ENCODE measurements at regions not wholly inside any gene's neighbourhood (a gene's known extent, or its start where the extent isn't known, plus 50 kb on each side); places are given as distances from the start of the nearest gene placed in this dataset.

DNA sequence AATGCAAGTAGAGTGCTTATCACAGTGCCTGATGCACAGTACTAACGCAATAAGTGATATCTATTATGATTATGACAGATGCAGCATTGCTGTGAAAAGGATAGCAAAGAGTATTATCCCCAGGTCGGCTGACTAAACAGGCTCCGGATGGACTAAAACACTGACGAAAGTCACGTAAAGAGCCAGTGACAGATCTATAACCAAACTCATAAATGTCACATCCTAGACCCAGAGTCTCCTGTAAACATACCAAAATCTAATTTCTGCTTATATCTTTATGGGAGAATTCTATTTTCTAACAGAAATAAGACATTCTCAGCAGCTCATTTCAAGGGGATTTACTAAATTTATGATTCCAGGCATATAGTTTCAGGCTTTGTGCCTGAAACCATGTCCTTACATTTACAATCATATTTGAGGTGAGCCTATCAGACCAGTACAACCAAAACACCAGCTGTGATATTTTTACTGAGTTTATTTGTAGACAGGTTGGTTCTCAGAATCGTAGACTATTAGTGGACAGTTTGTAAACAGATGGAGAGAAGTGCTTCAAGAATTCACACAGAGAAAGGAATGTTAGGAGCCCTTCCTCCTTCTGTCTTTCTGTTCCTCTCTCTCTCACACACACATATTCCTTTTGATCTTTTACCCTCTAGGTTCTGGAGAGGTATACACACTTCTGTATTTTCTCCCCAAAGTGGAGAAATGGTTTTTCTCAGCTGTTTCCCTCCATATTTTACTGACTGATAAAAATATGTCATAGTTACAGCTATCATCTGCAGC is 52.4 kb upstream of the WDR26 start:
- DNase-seq (ENCODE audit: low read depth), result no peak

DNA sequence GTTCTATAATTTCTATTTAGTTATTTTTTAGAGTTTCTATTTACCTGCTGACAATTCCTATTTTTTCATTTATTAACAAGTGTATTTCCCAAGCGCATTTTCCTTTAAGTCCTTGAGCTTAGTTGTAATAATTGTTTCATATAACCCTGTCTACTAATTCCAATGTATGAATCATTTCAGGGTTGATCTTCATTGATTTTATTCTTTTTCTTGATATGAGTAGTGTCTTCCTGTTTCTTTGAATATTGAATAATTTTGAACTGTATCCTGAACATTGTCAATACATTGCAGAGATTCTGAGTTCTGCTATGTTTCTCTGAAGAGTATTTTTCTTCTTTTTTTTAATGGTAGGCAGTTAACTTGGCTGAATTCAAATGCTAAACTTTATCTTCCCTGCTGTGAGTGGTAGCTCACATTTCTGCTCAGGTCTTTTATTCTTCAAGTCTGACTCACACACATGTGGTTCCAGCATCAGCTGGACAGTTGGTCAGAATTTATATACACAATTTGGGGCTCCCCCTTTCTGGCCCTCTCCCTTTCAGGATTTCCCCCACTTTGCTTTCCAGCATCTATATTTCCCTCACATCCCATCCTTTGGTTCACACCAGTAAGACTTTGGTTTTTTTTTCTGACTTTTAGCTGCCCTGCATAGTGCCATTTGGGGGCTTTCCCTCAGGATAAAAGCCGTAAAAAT is 54.4 kb upstream of the WDR26 start:
- DNase-seq (ENCODE audit: low read depth), result no peak

DNA sequence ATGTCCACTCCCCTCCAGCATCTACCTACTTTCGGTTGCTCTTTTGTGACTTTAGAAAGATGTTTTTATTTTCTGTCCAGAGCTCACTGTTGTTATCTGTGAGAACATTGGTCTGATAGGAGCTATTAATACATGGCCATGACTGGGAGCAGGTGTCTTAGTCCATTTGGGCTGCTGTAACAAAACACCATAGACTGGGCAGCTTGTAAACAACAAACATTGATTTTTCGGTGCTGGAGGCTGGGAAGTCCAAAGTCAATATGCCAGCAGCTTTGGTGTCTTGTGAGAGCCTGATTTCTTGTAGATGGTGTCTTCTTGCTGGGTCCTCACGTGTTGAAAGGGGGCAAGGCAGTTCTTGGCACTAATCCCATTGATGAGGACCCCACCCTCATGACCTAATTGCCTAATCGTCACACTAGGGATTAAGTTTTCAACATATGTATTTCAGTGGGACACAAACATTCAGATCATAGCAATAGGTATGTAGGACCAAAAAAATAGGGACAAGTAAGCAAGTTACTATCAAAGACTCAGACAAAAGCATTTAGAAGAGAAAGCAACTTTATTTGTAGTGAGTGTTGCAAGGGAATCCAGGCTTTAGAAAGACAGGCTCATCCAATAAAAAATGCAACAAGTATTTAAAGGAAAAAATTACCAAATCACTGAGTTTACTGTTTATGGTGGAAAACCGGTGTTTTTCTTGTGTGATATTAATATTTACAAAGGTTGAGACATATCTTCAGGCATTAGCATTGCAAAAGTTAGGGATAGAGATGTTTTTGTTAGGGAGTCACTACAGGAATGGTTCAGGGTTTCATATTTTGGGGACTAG is 55.2 kb upstream of the WDR26 start:
- no peak for DNase-seq (ENCODE audit: low read depth)

DNA sequence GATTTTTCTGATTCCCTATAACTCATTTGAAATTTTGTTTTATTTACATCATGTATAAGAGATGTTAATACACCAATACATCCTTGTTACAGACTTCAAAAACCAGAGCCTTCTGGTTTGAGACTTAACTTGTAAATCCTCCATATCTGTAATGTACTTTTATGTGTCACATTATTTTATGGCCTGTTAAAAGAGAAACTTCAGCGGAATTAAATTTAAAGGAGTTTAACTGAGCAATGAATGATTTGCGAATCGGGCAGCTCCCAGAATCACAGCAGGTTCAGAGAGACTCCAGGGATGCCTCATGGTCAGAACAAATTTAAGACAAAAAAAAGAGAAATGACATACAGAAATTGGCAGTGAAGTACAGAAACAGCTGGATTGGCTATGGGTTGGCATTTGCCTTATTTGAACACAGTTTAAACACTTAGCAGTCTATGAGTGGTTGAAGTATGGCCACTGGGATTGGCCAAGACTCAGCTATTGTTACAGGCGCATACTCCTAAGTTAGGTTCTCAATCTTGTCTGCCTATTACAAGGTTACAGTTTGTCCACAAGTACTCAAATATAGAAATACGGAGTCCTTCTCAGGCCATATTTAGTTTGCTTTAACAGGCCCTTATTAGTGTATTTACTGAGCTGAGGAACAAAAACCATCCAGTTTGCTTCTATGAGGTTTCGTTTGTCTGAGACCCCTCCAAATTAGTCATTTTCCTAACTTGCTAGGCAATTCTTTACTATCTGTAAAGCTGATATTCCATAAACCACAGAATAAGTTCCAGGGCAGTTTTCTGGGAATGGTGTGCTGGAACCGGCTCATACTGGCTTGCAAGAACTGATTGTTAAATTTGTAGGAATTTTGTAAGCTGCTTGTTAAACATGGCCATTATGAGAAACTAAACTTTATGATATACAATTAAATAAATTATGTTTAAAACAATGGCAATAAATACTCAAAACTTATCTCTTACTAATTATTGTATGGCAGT is 56.2 kb upstream of the WDR26 start:
- no peak for DNase-seq (ENCODE audit: low read depth)

DNA sequence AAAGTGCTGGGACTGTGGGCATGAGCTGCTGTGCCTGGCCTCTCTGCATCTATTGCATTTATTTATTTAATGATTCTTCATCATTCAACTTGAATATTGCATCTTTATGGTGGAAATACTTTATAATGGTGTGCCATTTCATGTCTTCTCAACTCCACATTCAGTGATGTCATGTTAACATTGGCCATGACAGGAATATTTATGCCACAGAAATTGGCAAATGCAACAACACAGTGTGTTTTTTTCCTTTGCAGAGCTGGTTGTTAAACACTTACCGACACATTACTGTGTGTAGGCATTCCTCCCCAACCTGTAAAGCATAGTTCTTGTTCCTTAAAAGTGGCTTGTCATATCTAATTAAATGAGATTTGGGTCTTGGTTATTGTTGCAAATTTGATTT is 57.4 kb upstream of the WDR26 start:
- no peak for DNase-seq (ENCODE audit: low read depth)

DNA sequence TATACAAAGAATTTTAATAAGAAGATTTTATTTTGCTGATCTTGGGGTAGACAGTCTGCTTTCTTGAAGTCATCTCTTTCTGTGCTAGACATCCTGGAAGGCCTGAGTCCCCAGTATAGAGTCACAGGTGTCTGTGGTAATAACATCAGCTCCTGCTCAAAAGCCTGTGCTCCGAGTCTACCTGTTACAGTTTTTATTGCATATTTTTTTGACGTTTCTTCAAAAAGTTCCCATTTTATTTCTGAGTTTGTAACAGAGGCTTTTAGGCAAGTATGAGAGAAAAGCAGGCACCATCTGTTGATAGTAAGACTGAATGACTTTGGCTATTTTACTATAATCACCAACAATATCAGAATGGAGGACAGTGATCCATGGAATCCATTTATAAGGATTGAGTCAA is 58.0 kb upstream of the WDR26 start:
- DNase-seq (ENCODE audit: low read depth), result no peak

DNA sequence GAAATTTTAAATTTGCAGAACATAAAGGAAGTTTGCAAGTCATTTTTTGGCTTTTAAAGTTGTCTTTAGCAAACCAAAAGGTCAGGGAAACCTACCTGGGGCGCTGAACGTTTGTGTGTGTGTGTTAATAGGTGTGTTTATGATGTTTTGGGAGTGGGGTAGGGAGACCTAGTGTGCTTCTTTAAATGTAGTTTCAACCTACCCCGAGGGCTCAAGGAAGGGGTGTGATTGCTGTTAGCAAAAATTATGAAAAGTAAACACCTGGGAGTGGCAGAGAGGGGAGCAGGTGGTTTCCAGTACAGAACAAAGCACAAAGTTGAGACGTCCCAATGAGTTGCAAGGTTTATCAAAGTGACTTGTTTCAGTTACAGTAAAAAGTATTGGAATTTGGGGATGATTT is 58.7 kb upstream of the WDR26 start:
- no peak for DNase-seq (ENCODE audit: low read depth)

DNA sequence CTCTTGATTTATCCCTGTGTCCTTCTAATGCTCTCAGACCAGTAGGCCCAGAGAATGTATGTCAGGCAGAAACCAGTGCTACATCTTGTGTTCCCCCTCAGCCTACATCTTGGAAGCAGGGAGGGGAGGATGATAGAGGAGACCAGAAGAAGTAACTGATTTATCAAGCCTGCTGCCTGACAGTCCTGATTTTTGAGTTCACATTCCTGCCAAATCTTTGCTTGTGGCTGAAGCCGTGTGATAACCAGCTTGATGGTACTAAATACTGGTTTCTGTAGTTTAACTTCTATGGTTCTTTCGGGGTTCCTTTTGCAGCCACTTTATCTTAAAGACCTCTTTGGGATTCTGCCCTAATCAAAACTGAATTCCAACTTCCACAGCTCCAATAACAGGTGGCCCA is 59.7 kb upstream of the WDR26 start:
- DNase-seq (ENCODE audit: low read depth), result no peak

DNA sequence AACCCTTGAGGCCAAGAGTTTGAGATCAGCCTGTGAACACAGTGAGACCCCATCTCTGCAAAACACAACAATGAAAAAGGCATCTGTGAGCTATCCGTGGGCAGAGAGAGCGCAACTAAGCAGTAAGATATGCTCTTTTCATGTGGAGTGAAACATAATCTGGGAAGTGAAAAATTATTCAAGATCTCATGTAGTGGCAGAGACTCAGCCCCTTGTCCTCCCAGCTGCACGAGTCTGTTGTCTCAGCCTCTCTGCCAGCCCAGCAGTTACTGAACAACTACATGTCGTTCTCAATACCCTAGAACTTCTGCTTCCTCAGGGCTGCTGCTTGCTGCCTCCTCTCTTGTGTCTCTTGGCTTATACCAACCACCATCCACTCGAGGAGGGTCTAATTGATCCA is 61.3 kb upstream of the WDR26 start:
- no peak for DNase-seq (ENCODE audit: low read depth)

DNA sequence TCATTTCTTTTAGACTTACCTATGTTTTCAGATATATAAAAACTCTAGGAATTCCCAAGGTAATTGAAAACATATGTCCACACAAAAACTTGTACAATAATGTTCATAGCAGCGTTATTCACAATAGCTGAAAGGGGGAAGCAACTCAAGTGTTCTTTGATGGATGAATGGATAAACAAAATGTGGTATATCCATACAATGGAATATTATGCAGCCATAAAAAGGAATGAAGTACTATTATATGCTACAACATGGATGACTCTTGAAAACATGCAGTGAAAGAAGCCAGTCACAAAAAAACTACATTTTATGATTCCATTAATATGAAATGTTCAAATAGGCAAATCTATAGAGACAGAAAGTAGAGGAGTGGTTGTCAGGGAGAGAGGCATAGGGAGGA is 62.2 kb upstream of the WDR26 start:
- no peak for DNase-seq (ENCODE audit: low read depth)

DNA sequence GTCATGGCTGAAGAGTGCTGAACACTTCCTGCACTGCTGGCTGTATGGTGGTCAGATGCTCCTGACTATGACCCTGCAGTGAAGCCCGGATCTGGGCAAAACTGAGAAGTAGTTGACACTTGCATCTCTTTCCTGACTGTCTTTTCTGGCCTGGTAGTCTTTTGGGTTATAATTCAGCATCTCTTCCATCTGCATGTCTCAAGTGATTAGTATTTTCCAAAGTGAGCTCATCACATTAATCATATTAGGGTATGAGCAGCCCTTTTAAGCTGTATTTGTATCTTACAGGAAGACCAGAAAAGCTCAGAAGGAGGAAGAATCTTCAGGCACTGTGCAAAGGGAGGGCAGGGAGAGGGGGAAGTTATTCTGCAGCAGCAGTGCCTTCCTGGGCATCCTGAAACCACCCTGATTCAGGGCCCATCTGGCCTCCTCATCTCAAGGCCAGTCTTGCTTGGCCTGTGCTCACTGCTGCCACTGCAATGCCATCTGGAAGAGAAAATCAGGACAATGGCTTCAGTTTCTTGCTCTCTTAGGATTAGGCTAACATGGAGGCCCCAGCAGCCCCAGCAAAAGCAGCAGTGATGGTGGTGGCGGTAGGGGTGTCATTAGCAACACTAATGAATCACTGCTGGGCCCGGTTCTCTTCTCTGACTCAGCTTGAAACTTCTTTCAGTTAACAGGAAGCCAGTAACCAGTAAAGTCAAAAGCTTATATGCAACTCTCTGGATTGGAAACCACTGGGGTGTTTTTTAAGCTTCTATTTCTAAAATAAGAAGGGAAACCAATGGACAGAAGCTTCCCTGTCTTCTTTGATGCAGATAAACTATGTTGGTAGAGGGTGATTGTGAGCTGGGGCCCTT is 63.3 kb upstream of the WDR26 start:
- peak; percentile 55 for DNase-seq (ENCODE audit: low read depth)

DNA sequence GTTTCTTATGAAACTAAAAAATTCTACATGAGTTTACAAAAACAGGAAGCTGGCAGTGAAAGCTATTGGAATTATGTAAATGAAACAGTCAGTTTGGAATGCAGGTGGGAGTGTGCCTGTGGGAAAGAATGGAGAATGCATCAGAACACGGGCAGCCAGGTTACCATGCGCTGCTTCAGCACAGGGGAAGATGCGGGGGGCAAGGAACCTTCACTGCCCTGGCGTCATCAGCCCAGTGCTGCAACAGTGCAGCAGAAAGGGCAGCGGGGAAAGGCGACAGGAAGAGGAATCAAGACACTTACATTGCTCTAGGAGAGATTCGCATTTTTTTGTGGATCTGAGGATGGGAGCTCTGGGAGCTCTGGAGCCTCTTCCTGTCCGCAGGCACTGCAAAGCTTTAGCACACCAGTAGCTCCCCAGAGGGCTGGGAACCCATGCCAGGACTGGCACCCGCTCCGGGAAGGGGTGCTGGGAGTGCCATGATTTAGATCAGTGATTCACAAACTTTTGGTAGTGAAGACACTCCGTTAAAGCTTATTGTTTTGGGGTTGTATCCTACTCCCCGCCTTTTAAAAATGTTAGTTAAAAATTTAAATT is 64.1 kb upstream of the WDR26 start:
- DNase-seq (ENCODE audit: low read depth), result no peak

DNA sequence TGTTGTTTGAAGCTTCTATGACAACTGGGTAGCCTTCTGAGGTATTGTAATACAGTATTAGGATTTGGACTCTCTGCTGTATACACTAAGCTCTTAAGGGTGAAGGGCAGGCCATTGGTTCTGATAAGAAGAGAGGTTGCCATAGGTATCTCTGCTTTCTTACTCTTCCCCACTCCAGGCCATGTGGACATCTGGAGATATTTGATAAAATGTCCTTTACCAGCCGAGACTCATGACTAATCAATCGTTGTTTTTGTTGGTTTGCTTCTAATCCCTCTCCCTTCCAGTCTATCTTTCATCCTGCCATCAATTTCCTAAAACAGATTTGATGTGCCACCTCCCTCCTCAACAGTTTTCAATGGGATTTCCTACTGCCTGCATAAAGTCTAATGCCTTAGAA is 64.6 kb upstream of the WDR26 start:
- no peak for DNase-seq (ENCODE audit: low read depth)

DNA sequence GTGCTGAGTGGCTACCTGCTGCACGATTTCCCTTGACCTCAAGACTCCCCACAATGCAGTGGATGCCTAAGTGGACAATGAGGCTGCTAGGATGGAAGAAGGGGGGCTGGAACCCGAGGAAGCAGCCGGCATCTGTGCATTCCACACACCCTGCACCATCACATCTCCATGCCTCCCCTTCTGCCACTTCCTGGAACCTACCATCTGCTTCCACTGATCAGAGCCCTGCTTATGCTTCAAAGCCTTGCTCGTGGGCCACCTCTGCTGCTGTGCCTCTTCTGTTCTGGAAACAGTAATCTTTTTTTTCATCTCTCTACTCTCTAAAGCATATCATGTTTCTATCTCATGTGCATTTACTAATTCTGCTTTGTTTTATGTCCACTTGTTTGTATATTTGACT is 66.2 kb upstream of the WDR26 start:
- DNase-seq (ENCODE audit: low read depth), result no peak

DNA sequence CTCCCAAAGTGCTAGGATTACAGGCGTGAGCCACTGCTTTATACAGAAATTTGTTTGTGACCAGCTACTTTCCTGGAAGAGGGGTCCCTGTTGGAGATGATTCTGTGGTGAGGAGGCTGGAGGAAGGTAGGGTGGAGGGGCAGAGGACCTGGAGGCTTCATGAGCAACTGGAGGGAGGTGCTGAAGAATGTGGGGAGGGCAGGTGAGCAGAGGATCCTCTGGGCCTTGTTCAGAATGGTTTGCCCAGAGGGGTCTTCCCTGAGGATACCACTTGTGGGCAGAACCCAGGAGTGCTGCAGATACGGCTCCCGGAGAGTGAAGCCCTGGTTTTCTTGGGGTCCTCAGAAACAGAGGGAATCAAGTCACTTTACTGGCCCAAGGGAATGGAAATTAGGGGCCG is 67.2 kb upstream of the WDR26 start:
- DNase-seq (ENCODE audit: low read depth), result no peak

DNA sequence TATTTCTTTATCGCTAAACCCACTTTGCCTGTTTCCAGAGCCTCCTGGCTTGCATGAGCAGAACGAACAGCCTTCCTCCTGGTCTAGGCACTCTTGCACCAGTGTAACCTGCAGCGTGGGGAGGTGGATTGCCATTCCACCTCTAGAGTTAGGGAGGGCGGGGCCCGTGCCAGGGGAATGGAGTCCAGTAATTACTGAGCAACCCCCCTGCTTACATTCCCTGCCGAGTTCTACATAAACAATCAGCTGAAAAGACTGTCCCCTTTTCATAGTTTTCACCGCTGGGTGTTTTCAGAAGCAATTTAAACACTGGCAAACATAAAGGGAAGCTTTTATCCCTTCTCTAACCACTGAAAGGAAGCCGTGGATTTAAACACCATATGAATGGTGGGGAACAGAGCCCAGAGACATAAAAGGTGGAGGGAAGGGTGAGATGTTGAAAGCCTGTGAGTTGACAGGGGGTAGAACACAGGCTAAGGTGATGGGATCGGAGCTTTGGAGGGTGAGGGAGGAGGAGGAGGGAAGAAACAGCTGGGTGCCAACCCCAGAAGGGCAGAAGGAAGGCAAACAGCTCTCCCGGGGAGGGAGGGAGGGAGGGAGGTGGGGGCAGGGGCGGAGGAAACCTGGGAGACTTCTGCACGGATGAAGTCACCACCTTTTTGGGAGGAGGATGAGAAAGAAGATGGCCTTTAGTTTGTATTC is 68.0 kb upstream of the WDR26 start:
- no peak for DNase-seq (ENCODE audit: low read depth)

DNA sequence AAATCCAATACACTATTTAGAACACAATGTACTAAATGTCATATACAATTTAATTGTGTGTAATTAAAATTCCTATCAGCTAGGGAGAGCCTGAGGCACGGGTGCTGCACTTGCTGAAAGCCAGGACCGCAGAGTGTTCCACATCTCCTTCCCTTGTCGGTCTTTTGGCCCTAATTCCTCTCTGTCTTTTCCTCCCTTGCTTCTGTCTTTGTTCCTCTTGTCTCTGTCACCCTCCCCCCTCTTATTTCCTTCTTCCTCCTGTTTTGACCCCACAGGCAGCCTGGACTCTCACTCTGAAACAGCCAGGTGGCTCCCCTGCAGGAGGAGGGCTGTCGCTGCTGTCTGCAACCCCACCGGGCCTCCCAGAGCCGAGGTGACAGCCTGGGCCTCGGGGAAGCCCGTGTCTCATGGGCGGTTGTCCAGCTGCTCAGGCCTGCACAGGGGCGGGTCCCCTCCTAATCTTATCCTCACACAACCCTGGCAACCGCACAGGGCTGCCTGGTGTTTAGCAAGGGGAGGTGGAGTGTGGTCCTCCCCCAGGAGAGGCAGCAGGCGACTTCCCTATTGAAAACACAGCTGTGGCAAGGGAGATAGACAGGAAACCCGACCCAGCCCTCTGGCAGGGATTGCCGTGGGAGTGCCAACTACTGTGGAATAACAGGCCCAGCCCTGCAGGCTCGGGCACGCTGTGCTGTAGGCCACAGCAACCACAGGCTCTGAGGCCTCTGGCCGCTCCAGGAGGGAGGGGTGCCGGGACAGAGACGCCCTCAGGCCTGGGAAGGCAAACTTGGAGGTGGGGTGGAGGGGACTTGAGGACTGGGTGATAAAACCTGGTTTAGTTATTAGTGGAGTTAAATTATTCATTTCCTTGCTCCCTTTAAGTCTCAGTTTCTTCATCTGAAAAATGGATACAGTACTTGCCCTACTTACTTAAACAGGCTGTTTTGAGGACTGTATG is 68.8 kb upstream of the WDR26 start:
- no peak for DNase-seq (ENCODE audit: low read depth)

DNA sequence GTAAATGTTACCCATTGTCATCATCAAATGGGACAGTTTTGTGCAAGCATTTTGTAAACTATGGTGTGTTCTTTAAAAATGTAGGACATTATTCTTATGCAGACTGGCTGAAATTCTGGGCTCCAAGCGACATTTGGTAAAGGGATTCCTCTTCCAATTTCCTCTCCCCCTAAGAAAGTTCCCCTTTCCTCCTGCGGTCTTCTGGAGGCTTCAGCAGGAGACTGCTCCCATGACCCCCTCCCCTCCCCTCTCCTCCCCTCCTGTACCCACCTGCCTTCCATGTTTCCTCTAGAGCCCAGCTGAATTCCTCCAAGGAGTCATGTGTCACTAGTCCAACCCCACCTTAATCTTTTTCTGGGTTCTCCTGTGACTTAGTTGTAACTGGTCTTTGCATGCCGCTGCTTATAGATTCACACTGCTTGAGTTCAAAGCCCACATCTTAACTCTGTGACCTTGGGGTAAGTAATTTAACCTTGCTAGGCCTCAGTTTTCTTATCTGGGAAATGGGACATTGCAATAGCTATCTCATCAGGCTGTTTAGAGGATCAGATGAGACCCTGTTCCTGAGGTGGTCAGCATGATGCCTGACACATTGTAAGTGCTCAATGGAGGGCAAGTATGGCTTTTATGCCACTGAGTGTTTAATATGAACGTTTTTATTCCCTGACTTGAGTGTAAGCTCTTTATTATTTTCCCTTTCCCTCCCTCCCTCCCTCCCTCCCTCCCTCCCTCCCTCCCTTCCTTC is 69.9 kb upstream of the WDR26 start:
- no peak for DNase-seq (ENCODE audit: low read depth)
